ENCODE measurements at regions not wholly inside any gene's neighbourhood (a gene's known extent, or its start where the extent isn't known, plus 50 kb on each side); places are given as distances from the start of the nearest gene placed in this dataset.

DNA sequence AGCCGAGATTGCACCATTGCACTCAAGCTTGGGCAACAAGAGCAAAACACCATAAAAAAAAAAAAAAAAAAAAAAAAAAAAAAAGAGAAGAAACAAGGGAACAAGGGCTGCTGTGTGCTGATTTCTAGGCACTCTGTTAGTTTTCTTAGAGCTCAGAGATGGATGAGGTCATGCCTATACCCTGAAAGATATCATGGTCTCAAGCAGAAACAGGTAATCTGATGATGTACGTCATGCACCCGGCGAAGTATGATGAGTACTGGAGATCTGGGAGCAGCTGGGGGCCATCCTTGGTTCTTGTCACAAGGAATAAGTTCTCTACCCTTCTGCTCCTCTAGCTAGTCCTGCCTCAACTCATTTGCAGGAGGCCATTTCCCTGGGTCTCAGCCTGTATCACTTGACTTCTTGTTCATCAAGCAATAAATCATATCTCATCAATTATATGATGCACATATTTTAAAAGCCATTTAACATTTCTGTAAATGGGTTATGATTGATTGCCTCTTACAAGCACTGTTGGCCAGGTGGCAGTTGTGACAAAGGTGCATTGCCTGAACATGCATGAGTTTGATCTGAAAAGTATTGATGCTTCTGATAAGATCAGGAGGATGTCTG lies 517.2 kb downstream of the DHX35 start:
- no peak for DNase-seq (ENCODE audit: low read depth)

DNA sequence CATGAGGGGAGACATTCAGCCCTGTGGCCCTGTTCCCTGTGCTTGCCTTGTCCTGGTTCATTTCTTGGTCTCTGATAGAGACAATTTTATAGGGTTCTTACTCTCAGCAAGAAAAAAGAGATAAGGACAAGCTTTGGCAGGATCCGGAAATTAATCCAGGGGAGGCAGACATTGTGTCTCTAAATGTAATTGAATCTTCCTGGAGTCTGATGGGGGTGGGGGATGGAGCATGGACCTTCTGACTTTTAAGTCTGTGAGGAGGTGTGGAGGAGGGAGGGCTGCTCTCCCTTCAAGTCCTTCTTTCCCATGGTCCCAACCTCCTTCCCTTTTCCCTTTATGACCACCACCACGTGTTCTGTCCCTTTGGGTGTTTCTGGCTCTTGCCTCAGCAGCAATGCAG lies 512.7 kb downstream of the DHX35 start:
- DNase-seq (ENCODE audit: low read depth) = no peak

DNA sequence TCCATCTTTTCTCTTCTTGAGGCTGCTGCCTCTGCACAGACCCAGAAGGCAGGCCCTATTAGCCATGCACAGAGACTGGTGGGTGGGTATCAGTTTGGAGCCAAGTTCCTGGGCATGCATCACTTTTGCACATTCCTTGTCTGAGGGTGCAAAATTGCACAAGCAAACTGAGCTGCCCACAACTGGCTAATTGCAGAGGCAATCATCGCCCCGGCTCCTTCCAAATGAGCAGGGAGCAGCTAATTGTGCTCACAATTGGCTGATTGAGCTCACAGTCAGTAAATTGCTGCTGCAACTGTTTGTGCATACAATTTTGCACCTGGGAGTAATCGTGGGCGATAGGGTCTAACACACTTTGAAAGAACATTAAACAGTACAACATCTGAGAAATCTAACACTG lies 511.4 kb downstream of the DHX35 start:
- DNase-seq (ENCODE audit: low read depth) = no peak

DNA sequence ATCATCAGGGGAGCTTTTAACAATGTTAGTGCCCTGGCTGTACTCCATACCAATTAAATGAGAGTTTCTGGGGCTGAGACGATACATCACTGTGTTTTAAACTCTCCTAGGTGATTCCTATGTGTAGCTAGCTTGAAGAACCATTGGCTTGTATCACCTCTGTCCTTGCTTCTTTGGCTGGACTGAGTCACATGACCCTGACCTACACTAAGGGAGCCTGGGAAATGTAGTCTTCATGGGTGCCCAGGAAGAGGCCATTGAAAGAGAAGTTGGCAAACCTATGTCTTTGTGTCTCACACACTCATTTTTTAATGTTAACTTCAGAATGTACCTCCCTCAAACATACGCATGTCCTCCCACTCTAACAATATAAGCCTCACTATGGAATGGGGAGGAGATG lies 506.6 kb downstream of the DHX35 start:
- no peak for DNase-seq (ENCODE audit: low read depth)

DNA sequence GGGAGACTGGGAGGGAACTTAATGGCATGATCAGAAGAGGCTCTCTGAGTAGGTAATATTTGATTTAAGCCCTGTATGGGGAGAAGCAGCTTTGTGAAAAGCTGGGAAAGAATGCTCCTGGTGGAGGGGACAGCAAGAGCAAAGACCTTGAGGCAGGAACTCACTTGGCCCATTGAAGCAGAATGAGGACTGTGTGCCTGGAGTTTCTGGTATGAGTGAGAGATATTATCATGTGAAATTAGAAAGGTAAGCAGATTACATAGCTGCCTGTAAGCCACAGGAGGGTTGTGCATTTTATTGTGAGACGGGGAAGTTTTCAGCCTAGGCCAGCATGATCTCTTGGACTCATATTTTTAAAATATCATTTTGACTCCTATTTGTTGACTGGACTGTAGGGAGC lies 502.1 kb downstream of the DHX35 start:
- no peak for DNase-seq (ENCODE audit: low read depth)

DNA sequence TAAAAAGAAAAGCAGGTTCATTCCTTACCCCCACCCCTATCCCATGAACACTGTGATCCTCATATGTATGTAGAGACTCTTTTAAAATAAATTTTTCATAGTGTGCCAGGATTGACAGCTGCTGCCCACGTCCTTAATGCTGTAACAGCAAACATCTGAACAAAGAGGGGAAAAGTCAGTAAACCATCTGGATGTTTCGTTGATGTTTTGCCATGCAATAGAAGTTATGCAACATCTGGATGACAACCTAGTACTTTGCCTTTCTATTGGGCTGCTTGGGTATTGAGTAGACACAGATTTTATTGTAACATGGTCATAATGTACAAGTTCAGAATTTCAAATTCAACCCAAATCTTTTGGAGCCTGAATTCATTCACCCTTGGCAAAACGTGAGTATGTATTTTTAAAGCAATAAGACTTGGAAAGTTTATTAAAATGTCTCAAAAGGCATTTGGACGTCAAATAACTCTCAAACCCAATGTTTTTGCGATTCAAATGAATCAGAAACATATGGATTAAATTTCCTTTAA lies 500.3 kb downstream of the DHX35 start:
- DNase-seq (ENCODE audit: low read depth) = no peak

DNA sequence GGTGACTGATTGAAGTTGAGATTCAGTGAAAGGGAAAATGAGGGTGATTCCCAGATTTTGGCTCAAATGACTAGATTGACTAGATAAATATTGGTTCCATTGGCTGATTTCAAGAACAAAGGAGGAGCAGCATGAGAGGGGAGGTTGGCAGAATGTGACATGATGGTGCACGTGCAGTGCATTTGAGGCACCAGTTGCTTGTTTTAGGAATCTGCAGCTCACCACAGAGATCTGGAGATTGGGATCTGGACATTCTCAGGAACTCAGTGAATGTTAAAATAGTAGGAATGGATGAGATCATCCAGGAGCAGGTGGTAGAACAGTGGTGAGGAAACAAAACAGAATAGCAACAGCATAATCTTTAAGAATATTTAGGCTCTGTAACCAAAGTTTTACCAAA lies 496.3 kb downstream of the DHX35 start:
- DNase-seq (ENCODE audit: low read depth) = no peak

DNA sequence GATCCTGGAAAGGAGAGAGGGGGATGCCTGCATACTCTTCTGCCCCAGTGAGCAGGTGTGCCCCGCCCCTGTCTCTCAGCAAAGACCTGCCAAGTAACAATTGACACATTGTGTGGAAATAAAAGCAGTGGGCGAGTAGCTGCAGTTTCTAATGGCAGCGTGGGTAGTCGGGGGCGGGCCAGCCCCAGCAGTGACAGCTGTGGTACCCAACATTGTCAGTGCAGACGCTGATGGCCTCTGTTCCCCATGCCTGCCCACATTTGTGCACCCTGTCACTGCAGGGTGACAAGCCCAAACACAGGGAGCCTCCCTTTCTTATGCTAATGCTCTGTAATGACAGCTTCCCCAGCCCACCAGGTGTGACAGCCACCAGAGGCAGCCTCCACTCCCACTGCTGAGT lies 491.7 kb downstream of the DHX35 start:
- no peak for DNase-seq (ENCODE audit: low read depth)

DNA sequence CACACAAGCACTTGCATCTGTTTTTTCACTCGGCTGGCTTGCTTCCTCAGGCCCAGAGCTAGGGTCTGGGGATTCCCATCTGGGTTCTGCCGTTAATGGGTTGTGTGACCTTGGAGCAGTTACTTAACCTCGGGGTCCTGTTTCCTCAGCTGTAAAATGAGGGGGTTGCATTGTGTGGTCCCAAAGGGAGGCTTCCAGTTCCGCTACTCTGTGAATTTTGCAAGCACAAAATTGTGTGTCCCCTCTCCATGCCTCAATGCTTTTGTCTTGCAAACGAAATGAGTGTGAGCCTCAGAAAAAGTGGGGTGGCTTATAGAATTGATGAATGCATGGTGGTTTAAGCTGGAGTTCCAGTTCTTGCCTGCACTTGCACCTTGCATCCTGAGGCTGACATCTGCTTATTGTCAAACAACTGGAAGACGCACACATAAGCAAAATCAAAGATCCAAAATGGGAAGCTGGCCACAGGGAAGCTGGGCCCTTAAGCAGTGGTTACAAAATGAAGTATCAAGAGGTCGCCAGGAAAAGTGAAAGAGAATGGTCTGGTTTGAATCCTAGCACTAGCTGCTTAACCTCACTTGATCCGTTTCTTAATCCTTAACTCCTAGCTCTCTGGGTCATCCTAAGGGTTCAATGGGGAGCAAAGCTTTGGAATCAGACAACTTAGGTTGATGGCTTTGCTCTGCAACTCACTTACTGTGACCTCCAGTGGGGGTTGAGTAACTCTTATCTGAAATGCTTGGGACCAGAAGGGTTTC lies 490.6 kb downstream of the DHX35 start:
- no peak for DNase-seq (ENCODE audit: low read depth)

DNA sequence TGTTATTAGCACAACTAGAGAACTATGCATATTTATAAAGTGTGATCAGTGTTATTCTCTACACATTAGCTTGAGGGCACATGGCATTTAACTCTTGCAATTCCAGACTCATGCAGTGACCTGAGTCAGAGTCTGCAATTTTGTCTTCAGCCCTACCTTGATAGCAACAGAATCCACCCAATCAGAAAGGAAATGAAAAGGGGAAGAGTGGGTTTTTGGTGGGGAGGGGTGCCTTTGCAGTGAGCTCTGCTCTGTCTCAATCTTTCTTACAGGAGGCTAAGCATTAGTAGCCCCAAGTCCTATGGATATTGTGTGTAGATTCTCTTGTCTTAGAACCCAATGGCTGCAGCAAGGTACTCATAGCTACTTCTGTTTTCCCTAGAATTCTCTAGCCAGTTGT lies 489.2 kb downstream of the DHX35 start:
- DNase-seq (ENCODE audit: low read depth) = no peak

DNA sequence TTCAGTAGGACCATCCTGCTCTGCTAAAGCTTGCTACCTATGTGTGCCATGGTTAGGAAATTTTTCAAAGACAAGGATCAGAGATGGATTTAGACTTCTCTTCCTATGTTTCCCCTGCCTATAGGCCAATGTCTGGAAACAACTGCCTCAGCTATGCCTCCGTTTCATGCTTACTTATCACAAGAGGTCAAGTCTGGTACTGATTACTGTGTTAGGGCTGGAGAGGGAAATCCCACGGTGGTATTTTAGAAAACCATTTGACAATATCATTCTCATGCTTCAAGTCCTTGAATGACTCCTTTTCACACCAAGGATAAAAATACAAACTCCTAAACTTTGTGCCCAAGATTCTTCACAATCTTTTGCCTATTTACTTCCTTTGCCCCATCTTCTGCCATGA lies 484.3 kb downstream of the DHX35 start:
- no peak for DNase-seq (ENCODE audit: low read depth)

DNA sequence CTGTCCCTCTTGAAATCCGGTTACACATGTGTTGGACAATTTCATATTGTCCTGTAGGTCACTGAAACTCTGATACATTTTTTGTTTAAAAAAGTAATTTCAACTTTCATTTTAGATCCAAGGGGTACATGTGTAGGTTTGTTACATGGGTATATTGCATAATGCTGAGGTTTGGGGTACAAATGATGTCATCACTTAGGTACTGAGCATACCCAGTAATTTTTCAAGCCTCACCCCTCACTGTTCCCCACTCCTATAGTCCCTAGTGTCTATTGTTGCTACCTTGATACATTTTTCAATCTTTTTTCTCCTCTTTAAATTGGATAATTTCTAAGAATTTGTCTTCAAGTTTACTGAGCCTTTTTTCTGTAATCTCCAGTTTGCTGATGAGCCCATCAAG lies 483.0 kb downstream of the DHX35 start:
- no peak for DNase-seq (ENCODE audit: low read depth)

DNA sequence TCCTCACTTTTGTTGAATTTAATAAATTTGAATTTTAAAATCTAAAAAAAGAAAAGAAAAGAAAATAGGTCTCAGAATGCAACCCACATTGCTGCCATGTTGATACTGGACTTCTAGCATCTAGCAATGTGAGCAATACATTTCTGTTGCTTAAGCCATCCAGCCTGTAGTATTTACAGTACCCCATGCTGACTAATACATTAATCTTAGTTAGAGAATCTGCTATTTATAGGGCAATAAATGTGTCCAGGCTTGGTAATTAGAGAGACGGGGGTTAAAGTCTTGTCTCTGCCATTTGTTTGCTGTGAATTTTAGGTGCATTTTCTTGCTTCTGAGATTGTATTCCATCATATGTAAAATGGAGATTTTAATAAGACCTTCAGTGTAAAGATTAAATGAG lies 471.3 kb downstream of the DHX35 start:
- DNase-seq (ENCODE audit: low read depth) = no peak

DNA sequence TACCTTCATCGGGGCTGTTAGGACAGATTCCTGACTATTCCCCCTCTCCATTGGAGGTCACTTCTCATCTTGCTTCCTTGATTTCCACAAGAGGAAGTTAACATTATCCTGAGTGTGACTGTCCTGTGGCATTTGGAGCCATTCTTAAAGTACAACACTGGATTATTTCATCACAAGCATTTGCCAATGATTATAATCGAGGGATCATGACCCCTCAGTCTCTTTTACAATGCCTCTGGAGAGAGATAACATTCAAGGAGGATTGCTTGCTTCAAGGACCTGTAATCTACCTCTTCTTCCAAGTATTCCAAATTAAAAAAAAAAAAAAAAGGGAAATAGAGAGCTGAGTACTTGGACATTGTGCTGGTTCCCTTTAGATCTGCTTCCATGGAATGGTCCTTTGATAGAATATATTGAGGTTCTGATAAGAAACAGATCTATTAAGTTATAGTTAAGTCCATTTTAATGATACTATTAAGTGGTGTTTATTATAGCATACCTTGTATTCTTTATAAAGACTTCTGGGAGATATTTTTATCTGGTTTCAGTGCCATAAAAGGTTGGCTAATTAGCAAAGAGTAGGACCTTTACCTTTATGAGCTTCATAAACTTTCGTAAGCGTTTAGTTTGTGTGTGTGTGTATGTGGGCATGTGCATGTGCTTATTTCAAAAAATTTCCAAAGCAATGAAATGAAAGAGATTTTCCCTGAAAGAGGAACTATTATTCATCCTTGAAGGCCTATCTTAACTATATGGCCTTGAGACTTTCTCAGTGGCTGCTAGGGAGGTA lies 469.1 kb downstream of the DHX35 start:
- no peak for DNase-seq (ENCODE audit: low read depth)

DNA sequence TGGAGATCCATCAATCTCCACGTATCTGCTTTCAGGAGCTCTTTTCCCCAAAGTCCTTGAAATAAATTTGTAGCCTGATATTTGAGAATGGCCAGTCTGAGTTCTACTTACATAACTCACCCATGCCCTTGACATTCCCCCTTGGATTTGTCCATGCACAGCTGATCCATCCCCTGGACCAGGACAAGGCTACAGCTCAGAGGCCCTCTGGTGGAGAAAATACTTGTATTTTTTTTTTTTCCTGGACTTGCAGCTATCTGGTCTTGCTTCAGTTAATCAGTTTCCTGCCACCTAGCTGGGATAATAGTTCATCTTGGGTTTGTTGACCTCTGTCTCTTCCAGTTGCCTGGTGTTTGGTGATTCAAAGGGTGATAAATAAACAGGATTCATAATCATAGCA lies 467.6 kb downstream of the DHX35 start:
- DNase-seq (ENCODE audit: low read depth) = no peak

DNA sequence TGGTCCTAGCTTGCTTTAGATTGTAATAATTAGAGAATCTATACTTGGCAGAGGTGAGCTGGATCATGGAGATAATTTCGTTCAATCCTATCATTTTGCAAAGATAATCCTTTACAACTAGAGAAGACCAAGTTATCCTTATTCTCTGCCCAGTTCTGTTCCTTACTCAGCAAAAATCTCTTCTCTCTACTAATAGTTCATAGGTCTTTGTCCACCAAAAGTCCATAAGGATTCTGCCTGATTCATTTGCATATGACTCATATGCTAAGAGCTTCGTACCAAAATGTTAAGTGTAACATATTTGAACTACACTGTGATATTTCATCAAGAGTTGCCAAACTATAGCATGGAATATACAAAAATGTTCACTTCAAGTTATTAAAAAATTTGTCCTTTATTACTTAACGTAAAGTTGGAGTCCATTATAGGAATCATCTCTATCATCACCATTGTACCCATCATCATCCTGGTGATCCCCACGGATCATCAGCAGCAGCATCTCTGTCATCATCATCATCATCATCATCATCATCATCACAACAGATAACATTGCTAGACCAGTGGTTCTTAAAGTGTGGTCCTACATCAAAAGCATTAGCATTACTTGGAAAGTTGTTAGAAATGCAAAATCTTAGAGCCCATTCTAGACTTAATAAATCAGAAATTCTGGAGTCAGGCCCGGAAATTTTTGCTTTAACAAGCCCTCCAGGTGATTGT lies 463.0 kb downstream of the DHX35 start:
- no peak for DNase-seq (ENCODE audit: low read depth)

DNA sequence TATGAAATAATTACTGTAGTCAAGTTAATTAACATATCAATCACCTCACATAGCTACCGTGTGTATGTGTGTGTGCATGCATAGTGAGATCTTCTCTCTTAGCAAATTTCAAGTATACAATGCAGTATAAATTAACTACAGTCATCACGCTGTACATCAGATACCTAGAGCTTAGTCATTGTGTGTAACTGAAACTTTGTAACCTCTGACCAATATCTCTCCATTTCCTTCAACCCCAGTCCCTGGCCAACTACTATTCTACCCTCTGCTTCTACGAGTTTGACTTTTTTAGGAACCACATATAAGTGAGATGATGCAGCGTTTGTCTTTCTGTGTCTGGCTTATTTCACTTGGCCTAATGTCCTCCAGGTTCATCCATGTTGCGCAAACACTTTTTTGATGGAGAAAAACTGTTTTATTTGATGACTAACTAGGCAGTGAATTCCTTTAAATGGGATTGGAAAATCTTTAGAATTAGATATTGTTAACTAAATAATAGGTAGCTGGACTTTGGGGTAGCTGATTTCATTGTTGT lies 459.5 kb downstream of the DHX35 start:
- DNase-seq (ENCODE audit: low read depth) = no peak

DNA sequence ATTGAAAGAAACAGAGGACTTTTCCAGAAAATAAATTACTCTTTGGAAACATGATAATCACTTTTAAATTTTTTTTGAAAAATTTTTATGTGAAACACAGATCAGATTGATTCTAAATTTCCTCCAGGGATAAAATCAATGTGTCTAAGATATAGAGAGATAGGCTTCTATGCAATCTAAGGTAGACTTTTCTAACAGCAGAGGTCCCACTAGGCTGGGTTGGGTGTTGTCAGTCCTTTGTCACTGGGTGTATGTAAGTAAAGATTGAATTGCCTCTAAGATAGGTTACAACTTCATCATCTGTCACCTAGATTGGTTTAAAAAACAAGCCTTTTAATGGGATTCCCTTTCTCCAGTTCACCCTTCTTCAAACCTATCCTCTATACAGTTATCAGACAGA lies 449.9 kb downstream of the DHX35 start:
- DNase-seq (ENCODE audit: low read depth) = no peak

DNA sequence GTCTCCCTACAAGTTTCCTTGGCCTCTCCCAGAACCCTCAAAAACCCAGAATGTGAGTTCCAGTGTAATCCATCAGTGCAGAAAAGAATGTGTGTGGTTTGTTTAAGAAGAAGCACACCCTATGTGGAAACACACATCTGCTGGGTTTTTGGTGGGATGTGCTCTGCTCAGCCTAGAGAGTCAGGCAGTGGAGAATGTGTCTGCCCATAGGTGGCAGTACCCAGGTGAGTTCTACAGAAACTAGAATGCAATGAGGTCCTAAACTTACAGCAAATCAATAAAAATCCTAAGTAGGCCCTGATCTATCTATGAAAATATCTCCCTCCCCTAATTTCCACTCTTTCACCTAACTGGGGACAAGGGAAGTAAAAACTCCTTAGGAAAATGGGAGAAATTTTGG lies 437.3 kb downstream of the DHX35 start:
- DNase-seq (ENCODE audit: low read depth) = no peak

DNA sequence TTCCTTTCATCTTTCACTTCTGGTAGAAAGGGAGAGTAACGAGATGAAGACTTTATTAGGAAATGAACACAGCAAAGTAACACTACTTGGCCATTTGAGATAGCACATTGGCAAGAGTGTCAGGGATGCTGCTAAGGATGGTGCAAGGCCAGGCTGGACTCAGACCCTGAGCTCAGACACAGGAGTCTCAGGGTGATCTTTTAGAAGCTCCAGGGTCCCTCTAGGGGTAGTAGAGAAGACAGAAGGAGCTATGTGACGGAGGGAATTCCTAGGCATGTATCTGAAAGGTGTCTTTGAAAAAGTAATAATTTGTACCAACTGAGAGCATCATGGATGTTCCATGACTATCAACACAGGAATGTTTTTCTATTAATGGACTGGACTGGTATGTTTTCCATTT lies 436.5 kb downstream of the DHX35 start:
- DNase-seq (ENCODE audit: low read depth) = no peak

DNA sequence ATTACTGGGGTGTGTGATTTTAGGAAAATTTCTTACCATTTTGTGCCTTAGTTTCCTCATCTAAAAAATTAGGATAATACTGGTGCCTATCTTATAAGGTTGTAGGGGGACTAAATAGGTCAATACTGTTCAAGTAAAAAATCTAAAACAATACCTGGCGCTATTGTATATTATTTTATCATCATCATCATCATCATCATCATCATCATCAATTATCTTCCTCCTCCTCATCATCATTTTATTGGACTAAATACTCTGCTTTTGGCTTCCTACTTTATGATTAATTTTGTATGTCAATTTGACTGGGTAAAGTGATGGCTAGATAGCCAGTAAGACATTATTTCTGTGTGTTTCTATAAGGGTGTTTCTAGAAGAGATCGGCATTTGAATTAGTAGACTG lies 435.5 kb downstream of the DHX35 start:
- no peak for DNase-seq (ENCODE audit: low read depth)

All from amniotic epithelial cell (primary cell).